SK-N-SH treated with all-trans-retinoic acid at 6 μM for 48 hours (cell line): ENCODE measurements at regions not wholly inside any gene's neighbourhood (a gene's known extent, or its start where the extent isn't known, plus 50 kb on each side); places are given as distances from the start of the nearest gene placed in this dataset.

Source experiments
- ATAC-seq: fragments of 200-7000 bp; cut with Tn5 transposase; 3 replicates; pipeline ENCODE4 v1.9.1; 2020; ENCODE audit warnings: mild to moderate bottlenecking, moderate library complexity
- ARNTL ChIP-seq: fragments of 450-650 bp; formaldehyde crosslinking; IDR thresholded peaks from 2 replicates; pipeline ENCODE4 v1.5.0; 2020; ENCODE audit warnings: low read depth, mild to moderate bottlenecking, moderate library complexity, borderline replicate concordance
- BACH2 ChIP-seq: fragments of 250-450 bp; sonication (Bioruptor Pico); IDR thresholded peaks from 2 replicates; pipeline ENCODE4 v1.9.0; 2021; ENCODE audit warnings: mild to moderate bottlenecking, borderline replicate concordance
- CREB5 ChIP-seq: fragments of 250-450 bp; sonication (Bioruptor Pico); IDR thresholded peaks from 2 replicates; pipeline ENCODE4 v1.5.1; 2020; ENCODE audit warnings: low read depth, mild to moderate bottlenecking, moderate library complexity
- CSDC2 ChIP-seq: fragments of 250-450 bp; sonication (Bioruptor Pico); IDR thresholded peaks from 2 replicates; pipeline ENCODE4 v1.5.0; 2020; ENCODE audit warnings: mild to moderate bottlenecking, moderate library complexity
- ESRRG ChIP-seq: fragments of 250-450 bp; sonication (Bioruptor Pico); IDR thresholded peaks from 2 replicates; pipeline ENCODE4 v1.6.1; 2021; ENCODE audit warnings: mild to moderate bottlenecking
- GLIS3 ChIP-seq: fragments of 250-450 bp; sonication (Bioruptor Pico); IDR thresholded peaks from 2 replicates; pipeline ENCODE4 v1.5.0; 2020; ENCODE audit warnings: mild to moderate bottlenecking, moderate library complexity
- ISL1 ChIP-seq: fragments of 250-450 bp; sonication (Bioruptor Pico); IDR thresholded peaks from 2 replicates; pipeline ENCODE4 v2.1.2; 2022; ENCODE audit warnings: mild to moderate bottlenecking, moderate library complexity
- OSR1 ChIP-seq: fragments of 250-450 bp; sonication (Bioruptor Pico); IDR thresholded peaks from 2 replicates; pipeline ENCODE4 v1.8.0; 2022; ENCODE audit warnings: moderate library complexity, mild to moderate bottlenecking, inconsistent platforms
- PATZ1 ChIP-seq: fragments of 250-450 bp; sonication (Bioruptor Pico); IDR thresholded peaks from 2 replicates; pipeline ENCODE4 v1.8.0; 2020; ENCODE audit warnings: mild to moderate bottlenecking, moderate library complexity, borderline replicate concordance
- PPARA ChIP-seq: fragments of 250-450 bp; sonication (Bioruptor Pico); IDR thresholded peaks from 2 replicates; pipeline ENCODE4 v1.5.0; 2020; ENCODE audit warnings: mild to moderate bottlenecking, borderline replicate concordance
- RARB ChIP-seq: fragments of 250-450 bp; sonication (Bioruptor Pico); IDR thresholded peaks from 2 replicates; pipeline ENCODE4 v1.8.0; 2021; ENCODE audit warnings: mild to moderate bottlenecking, moderate library complexity
- SNAI2 ChIP-seq: fragments of 250-450 bp; sonication (Bioruptor Pico); IDR thresholded peaks from 2 replicates; pipeline ENCODE4 v1.5.0; 2020; ENCODE audit warnings: mild to moderate bottlenecking, moderate library complexity
- TCF4 ChIP-seq: fragments of 250-450 bp; sonication (Bioruptor Pico); IDR thresholded peaks from 2 replicates; pipeline ENCODE4 v1.8.0; 2021; ENCODE audit warnings: mild to moderate bottlenecking, moderate library complexity, borderline replicate concordance
- TOX ChIP-seq: fragments of 250-450 bp; sonication (Bioruptor Pico); IDR thresholded peaks from 2 replicates; pipeline ENCODE4 v1.8.0; 2021; ENCODE audit warnings: mild to moderate bottlenecking, moderate library complexity, borderline replicate concordance
- TSHZ2 ChIP-seq: fragments of 250-450 bp; sonication (Bioruptor Pico); IDR thresholded peaks from 2 replicates; pipeline ENCODE4 v1.5.0; 2020; ENCODE audit warnings: mild to moderate bottlenecking, moderate library complexity
- ZFP3 ChIP-seq: fragments of 250-450 bp; sonication (Bioruptor Pico); IDR thresholded peaks from 2 replicates; pipeline ENCODE4 v1.5.0; 2020; ENCODE audit warnings: mild to moderate bottlenecking, moderate library complexity
- ZFP30 ChIP-seq: fragments of 450-650 bp; formaldehyde crosslinking; IDR thresholded peaks from 2 replicates; pipeline ENCODE4 v1.5.0; 2022; ENCODE audit warnings: mild to moderate bottlenecking, moderate library complexity
- ZNF565 ChIP-seq: fragments of 450-650 bp; formaldehyde crosslinking; conservative IDR thresholded peaks from 2 replicates; pipeline ENCODE4 v1.5.0; 2020; ENCODE audit warnings: low read depth, mild to moderate bottlenecking, moderate library complexity
- ZNF70 ChIP-seq: fragments of 450-650 bp; formaldehyde crosslinking; IDR thresholded peaks from 2 replicates; pipeline ENCODE4 v1.5.0; 2020; ENCODE audit warnings: mild to moderate bottlenecking, moderate library complexity
- ZNF8 ChIP-seq: fragments of 450-650 bp; formaldehyde crosslinking; IDR thresholded peaks from 2 replicates; pipeline ENCODE4 v1.5.0; 2020; ENCODE audit warnings: mild to moderate bottlenecking, moderate library complexity

- TF ChIP-seq TCF4 (CRISPR knock-in tag) (no peak), GLIS3 (CRISPR knock-in tag) (no peak), PATZ1 (CRISPR knock-in tag) (no peak), BACH2 (CRISPR knock-in tag) (no peak), TOX (CRISPR knock-in tag) (no peak), ZNF8 (CRISPR knock-in tag) (no peak), SNAI2 (CRISPR knock-in tag) (no peak), ZNF565 (CRISPR knock-in tag) (no peak), ZFP30 (no peak), ARNTL (CRISPR knock-in tag) (no peak), PPARA (CRISPR knock-in tag) (no peak), TSHZ2 (CRISPR knock-in tag) (no peak), RARB (no peak), OSR1 (CRISPR knock-in tag) (no peak), ISL1 (CRISPR knock-in tag) (no peak), ESRRG (CRISPR knock-in tag) (no peak), CSDC2 (CRISPR knock-in tag) (no peak)
- no peak for ATAC-seq
Measured at GRCh38 chr3:127451321-127451720, 139.2 kb downstream of the TPRA1 start.

GRCh38 chr3:127450331-127450730 lies 140.2 kb downstream of the TPRA1 start:
- TF ChIP-seq ZFP30 (no peak), CREB5 (no peak), PATZ1 (CRISPR knock-in tag) (no peak)
- TF ChIP-seq, all 23 proteins: peak for 0
- ATAC-seq = no peak

DNA sequence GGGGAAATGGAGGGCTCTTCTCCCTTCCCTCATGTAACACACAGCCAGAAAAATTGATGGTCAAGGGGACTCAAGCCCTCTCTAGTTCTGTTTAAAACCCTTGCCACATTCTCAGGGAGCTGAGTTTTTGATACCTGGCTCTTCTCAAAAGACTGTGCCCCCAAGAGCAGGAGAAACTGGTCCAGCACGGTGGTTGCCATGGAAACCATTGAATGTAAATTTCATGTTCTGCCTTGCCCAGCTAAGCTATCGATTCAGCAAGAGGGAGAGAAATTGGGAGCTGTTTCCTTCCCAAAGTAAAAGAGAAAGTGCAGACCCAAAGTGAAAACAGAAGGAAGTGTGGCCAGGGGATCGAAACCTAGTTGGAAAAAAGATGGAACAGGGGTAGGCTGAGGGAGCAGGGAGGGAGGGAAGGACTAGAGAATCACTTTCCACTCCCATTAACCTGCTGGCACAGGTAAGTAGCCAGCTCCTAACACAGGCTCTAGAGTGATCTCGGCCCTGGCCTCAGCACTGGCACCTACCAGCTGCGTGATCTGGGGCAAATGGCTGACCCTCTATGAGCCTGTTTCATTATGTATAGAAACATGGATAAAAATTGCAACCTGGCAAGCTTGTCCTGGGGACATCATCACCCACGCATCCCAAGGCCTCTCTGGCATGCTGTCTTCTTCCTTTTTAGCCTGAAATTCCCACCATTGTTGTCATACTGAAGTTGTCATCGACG lies 140.9 kb downstream of the TPRA1 start:
- ATAC-seq = no peak
- TF ChIP-seq ZFP3 (CRISPR knock-in tag) (no peak), ZFP30 (no peak), TSHZ2 (CRISPR knock-in tag) (no peak), ARNTL (CRISPR knock-in tag) (no peak), OSR1 (CRISPR knock-in tag) (no peak), ESRRG (CRISPR knock-in tag) (no peak), BACH2 (CRISPR knock-in tag) (no peak), ZNF565 (CRISPR knock-in tag) (no peak), GLIS3 (CRISPR knock-in tag) (no peak), ZNF70 (no peak), ZNF8 (CRISPR knock-in tag) (no peak)
